ENCODE measurements at regions not wholly inside any gene's neighbourhood (a gene's known extent, or its start where the extent isn't known, plus 50 kb on each side); places are given as distances from the start of the nearest gene placed in this dataset.
"Not testable (repeated sequence)": the region's sequence is repeated elsewhere in the genome, so short reads cannot be mapped to it uniquely, and the experiment has no call there.

DNA sequence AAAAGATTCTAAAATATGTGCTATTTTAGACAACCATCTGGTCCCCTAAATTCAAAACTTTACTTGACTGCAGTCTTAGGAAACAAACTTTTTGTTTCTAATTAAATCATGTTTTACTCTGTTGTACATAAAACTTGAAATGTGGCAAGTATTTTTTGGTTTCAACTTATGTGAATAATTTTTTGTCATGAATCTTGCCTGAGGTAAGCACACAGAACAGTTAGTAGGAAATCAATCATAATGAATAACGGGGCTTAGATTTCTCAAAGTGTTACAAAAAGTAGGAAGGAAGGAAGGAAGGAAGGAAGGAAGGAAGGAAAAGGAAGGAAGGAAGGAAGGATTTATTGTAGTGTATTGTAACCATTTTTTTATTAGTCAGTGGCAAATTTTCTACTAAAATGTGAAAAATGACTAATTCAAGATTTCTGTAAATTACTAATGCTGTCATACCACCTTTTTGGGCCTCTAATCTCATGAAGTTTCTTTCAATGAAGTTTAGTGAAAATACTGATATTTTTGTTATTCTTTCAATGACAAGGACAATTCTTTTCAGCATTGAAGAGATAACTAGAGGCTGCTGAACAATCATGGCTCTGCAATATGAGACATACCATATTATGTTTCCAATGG, 1689.2 kb downstream of the OTOL1 start:
- H3K36me3 Mint-ChIP-seq = no peaks in the 10 kb centered on the region

DNA sequence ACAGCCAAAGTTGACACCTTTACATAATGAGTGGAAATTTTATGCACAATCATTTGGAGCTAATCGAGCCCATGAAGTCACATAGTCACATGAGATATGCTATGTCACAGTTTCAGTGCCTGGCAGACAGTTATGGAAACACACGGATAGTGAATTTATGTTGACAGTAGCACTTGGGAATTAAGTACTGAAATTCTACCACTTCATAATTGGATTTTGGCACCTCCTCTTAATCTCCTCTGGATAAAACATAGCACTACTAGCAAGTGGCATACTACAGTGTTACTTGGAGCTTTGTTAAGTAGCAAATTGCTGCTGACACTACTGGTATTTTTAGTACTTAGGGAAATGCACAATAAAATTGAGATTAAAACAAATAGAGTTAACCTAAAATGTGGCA, 1679.4 kb downstream of the OTOL1 start:
- H3K27ac Mint-ChIP-seq = no peak overlapping the region
- H3K27me3 Mint-ChIP-seq = no peaks in the 10 kb centered on the region
- no peak overlapping the region for H3K4me3 Mint-ChIP-seq
- no peaks in the 10 kb centered on the region for H3K4me1 Mint-ChIP-seq (ENCODE audit: unreplicated experiment)
- no peak for DNase-seq (ENCODE audit: extremely low spot score, unreplicated experiment)
- TF ChIP-seq, protein P1, sequence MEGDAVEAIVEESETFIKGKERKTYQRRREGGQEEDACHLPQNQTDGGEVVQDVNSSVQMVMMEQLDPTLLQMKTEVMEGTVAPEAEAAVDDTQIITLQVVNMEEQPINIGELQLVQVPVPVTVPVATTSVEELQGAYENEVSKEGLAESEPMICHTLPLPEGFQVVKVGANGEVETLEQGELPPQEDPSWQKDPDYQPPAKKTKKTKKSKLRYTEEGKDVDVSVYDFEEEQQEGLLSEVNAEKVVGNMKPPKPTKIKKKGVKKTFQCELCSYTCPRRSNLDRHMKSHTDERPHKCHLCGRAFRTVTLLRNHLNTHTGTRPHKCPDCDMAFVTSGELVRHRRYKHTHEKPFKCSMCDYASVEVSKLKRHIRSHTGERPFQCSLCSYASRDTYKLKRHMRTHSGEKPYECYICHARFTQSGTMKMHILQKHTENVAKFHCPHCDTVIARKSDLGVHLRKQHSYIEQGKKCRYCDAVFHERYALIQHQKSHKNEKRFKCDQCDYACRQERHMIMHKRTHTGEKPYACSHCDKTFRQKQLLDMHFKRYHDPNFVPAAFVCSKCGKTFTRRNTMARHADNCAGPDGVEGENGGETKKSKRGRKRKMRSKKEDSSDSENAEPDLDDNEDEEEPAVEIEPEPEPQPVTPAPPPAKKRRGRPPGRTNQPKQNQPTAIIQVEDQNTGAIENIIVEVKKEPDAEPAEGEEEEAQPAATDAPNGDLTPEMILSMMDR (conservative IDR thresholded peaks at IDR 0.05) = no peak
- no peaks in the 10 kb centered on the region for H3K36me3 Mint-ChIP-seq
- peaks cover 6% of the 10 kb centered on the region for H3K9me3 Mint-ChIP-seq

More for the DNA sequence above, 1689.2 kb downstream of the OTOL1 start:
- TF ChIP-seq, protein P1 (conservative IDR thresholded peaks at IDR 0.05) = no peak
- H3K4me3 Mint-ChIP-seq = no peak overlapping the region
- DNase-seq (ENCODE audit: extremely low spot score, unreplicated experiment) = no peak
- H3K27me3 Mint-ChIP-seq = no peaks in the 10 kb centered on the region
- H3K27ac Mint-ChIP-seq = no peak overlapping the region
- no peaks in the 10 kb centered on the region for H3K9me3 Mint-ChIP-seq
- H3K4me1 Mint-ChIP-seq (ENCODE audit: unreplicated experiment) = no peaks in the 10 kb centered on the region

DNA sequence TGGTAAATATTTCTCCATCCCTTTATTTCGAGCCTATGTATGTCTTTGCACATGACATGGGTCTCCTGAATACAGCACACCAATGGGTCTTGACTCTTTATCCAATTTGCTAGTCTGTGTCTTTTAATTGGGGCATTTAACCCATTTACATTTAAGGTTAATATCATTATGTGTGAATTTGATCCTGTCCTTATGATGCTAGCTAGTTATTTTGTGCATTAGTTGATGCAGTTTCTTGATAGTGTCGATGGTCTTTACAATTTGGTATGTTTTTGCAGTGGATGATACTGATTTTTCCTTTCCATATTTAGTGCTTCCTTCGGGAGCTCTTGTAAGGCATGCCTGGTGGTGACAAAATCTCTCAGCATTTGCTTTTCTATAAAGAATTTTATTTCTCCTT, 1675.9 kb downstream of the OTOL1 start:
- not testable (repeated sequence) for H3K36me3 Mint-ChIP-seq; H3K4me3 Mint-ChIP-seq; DNase-seq (ENCODE audit: extremely low spot score, unreplicated experiment); H3K27me3 Mint-ChIP-seq; H3K27ac Mint-ChIP-seq; H3K4me1 Mint-ChIP-seq (ENCODE audit: unreplicated experiment); H3K9me3 Mint-ChIP-seq

DNA sequence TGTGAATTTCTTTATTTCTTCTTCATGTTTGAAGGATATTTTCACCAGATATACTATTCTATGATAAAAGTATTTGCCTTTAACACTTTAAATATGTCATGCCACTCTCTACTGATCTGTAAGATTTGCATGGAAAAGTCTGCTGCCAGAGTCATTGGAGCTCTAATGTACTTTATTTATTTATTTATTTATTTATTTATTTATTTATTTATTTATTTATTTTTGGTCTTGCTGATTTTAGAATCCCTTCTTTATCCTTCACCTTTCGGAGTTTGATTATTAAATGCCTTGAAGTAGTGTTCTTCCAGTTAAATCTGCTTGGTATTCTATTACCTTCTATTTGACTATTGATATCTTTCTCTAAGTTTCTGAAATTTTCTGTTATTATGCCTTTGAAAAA, 1669.6 kb downstream of the OTOL1 start:
- no peak for DNase-seq (ENCODE audit: extremely low spot score, unreplicated experiment)
- H3K9me3 Mint-ChIP-seq = peaks cover 9% of the 10 kb centered on the region
- H3K4me3 Mint-ChIP-seq = no peak overlapping the region
- H3K27me3 Mint-ChIP-seq = no peaks in the 10 kb centered on the region
- no peaks in the 10 kb centered on the region for H3K4me1 Mint-ChIP-seq (ENCODE audit: unreplicated experiment)
- TF ChIP-seq, protein P1 (conservative IDR thresholded peaks at IDR 0.05) = no peak
- H3K27ac Mint-ChIP-seq = no peak overlapping the region
- H3K36me3 Mint-ChIP-seq = no peaks in the 10 kb centered on the region

DNA sequence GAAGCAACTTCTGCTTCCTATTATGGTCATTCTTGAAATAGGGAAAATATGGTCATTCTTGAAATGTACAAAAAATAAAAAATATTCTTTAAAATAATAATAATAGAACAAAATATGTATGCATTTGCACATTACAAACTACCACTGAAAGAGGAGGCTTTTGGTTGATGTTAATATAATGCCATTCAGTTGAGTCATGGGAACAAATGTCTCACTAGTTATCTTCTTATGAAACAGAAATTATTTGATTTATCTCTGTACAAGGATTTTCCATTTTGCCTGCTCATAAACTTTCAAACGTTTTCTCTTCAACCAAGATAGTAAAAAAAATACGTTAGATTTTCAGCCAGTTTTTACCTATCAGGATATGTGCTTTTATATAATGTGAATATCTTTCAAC, 1662.7 kb downstream of the OTOL1 start:
- H3K27me3 Mint-ChIP-seq = no peaks in the 10 kb centered on the region
- H3K36me3 Mint-ChIP-seq = no peaks in the 10 kb centered on the region
- H3K27ac Mint-ChIP-seq = no peak overlapping the region
- no peaks in the 10 kb centered on the region for H3K9me3 Mint-ChIP-seq
- TF ChIP-seq, protein P1 (conservative IDR thresholded peaks at IDR 0.05) = no peak
- H3K4me1 Mint-ChIP-seq (ENCODE audit: unreplicated experiment) = no peaks in the 10 kb centered on the region
- no peak for DNase-seq (ENCODE audit: extremely low spot score, unreplicated experiment)
- H3K4me3 Mint-ChIP-seq = no peak overlapping the region

DNA sequence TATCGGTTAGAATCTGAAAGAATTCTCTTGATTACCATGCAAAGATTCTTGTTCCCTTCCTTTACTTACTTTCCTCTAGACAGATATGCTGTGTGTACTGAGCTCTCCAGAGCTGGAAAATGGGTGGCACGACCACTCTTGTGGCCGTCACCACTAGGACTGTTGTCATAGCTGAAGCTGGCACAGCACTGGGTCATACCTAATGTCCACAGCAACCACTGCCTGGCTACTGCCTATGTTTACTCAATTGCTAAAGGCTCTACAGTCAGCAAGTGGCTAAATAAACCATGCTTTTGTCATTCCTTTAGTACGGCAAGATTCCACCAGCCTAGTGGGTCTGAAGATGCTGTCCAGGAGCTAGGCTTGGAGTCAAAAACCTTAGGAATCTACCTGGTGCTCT, 1643.0 kb downstream of the OTOL1 start:
- TF ChIP-seq, protein P1 (conservative IDR thresholded peaks at IDR 0.05) = no peak
- no peaks in the 10 kb centered on the region for H3K9me3 Mint-ChIP-seq

More for the DNA sequence above, 1643.0 kb downstream of the OTOL1 start:
- H3K27me3 Mint-ChIP-seq = no peaks in the 10 kb centered on the region
- no peak overlapping the region for H3K27ac Mint-ChIP-seq
- no peaks in the 10 kb centered on the region for H3K36me3 Mint-ChIP-seq
- H3K4me1 Mint-ChIP-seq (ENCODE audit: unreplicated experiment) = no peaks in the 10 kb centered on the region
- DNase-seq (ENCODE audit: extremely low spot score, unreplicated experiment) = no peak
- no peak overlapping the region for H3K4me3 Mint-ChIP-seq
